ENCODE measurements at regions not wholly inside any gene's neighbourhood (a gene's known extent, or its start where the extent isn't known, plus 50 kb on each side); places are given as distances from the start of the nearest gene placed in this dataset.

DNA sequence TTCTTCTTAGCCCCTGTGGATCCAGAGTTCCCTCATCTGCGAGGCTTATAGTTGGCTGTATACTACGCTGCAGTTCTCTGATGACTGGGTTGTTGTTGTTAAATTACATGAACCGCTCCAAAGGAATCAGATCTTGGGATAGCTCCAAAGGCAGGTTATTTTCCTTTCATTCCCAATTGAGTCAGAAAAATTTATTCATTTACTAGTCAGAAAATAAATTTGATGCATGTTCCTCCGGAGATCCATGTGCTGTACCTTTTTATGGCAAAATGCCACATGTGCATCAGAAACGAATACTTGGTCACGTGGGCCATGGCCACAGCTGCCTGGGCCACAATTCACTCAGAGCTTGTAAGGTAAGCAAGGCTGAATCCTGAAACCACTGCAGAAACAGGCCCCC is 304.0 kb downstream of the NR2F1-AS1 start:
- no peak overlapping the region for H3K4me3 ChIP-seq (ENCODE audit: low read depth, low read length)
- no peak for DNase-seq (ENCODE audit: low read depth, low spot score)
- TF ChIP-seq, protein P1, sequence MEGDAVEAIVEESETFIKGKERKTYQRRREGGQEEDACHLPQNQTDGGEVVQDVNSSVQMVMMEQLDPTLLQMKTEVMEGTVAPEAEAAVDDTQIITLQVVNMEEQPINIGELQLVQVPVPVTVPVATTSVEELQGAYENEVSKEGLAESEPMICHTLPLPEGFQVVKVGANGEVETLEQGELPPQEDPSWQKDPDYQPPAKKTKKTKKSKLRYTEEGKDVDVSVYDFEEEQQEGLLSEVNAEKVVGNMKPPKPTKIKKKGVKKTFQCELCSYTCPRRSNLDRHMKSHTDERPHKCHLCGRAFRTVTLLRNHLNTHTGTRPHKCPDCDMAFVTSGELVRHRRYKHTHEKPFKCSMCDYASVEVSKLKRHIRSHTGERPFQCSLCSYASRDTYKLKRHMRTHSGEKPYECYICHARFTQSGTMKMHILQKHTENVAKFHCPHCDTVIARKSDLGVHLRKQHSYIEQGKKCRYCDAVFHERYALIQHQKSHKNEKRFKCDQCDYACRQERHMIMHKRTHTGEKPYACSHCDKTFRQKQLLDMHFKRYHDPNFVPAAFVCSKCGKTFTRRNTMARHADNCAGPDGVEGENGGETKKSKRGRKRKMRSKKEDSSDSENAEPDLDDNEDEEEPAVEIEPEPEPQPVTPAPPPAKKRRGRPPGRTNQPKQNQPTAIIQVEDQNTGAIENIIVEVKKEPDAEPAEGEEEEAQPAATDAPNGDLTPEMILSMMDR (IDR thresholded peaks at IDR 0.05; ENCODE audit: insufficient read depth, low read length, missing control alignments), result no peak
- CTCF ChIA-PET, result interaction anchor here (1.1 kb wide), 1 partner anchor 19 kb away, joined by 4 read pairs; no protein-coding TSS in a partner anchor
- POLR2A ChIA-PET, result interaction anchor here (0.7 kb wide), 1 partner anchor 87 kb away, joined by 3 read pairs; no protein-coding TSS in a partner anchor

DNA sequence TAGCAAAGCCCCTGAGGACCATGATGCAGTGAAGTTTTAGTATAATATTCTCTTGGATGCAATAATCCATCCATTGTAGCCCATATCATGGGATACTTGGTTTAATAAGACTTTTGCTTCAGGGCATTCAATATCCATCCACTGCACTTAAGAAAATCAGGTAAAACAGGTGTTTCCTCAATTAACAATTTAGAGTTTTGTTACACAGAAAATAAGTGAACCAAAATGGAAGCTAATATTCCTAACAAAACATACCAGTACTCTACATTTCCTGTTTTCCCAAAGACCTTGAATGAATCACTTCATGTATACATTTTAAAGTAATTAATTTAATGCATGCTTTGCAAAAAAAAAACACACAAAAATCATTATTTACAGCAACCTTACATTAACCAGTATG is 305.6 kb downstream of the NR2F1-AS1 start:
- no peak for DNase-seq (ENCODE audit: low read depth, low spot score)
- ChIA-PET POLR2A (no interaction called here), CTCF (interaction anchor here (1.0 kb wide), 1 partner anchor 55 kb away, joined by 3 read pairs; no protein-coding TSS in a partner anchor)
- TF ChIP-seq, protein P1 (IDR thresholded peaks at IDR 0.05; ENCODE audit: insufficient read depth, low read length, missing control alignments), result no peak
- no peak overlapping the region for H3K4me3 ChIP-seq (ENCODE audit: low read depth, low read length)

DNA sequence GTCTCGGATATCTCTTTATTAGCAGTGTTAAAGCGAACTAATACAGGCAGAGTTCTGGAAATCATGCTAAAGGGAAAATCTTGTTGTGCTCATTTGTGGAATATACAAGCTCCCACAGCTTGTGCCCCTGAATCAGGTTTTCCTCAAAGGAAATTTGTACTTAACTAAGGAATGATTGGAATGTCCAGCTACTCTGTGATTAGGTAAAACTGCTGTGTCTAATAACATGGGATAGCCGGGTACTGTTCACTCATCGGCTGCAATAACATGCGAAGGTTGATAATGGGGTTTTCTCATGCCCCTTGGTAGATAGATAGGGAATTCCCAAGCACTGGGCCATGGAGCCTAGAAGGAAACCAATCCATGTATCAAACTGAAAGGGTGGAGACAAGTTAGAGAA is 306.7 kb downstream of the NR2F1-AS1 start:
- no peak for DNase-seq (ENCODE audit: low read depth, low spot score)
- TF ChIP-seq, protein P1 (IDR thresholded peaks at IDR 0.05; ENCODE audit: insufficient read depth, low read length, missing control alignments), result no peak
- H3K4me3 ChIP-seq (ENCODE audit: low read depth, low read length), result no peak overlapping the region
- CTCF ChIA-PET, result interaction anchor here (0.7 to 1.0 kb wide), 2 partner anchors 45 to 56 kb away, joined by 3 read pairs; no protein-coding TSS in a partner anchor
- POLR2A ChIA-PET, result no interaction called here

DNA sequence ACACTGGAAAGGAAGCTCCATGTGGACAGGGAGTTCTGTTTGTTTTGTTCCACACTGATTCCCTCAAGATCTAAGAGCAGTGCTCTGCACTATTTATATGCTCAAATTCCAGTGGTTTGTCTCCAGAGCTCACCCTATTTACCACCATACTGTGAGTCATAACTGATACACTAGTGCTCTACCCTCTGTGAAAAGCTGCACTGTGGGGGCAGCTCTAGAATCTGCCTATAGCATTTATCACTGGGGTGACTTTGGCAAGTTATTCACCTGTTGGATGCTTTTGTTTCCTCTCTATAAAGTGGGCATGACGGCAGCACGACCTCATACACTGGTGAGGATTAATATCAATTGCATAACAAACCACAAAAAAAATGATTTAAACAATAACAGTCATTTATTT is 307.8 kb downstream of the NR2F1-AS1 start:
- TF ChIP-seq, protein P1 (IDR thresholded peaks at IDR 0.05; ENCODE audit: insufficient read depth, low read length, missing control alignments), result no peak
- ChIA-PET POLR2A (no interaction called here), CTCF (no interaction called here)
- no peak overlapping the region for H3K4me3 ChIP-seq (ENCODE audit: low read depth, low read length)
- peak; percentile 19 for DNase-seq (ENCODE audit: low read depth, low spot score)

DNA sequence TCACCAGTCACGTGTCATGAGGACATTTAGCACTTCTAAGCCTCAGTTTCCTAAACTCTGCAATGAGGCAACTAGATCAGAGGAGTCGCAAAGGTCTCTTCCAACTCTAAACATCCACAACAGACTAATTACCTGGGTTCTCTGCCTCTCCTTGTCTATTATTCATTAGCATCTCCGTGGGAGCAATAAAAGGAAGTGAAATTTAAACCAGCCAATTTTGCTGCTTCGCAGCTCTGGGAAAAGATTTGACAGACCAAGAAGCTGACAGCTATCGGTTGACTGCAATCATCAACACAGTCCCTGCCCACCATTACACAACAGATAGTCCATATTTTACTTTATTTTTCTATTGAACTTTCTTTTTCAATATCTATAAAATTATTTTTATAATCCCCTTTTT is 308.9 kb downstream of the NR2F1-AS1 start:
- DNase-seq (ENCODE audit: low read depth, low spot score), result no peak
- ChIA-PET CTCF (no interaction called here), POLR2A (no interaction called here)
- TF ChIP-seq, protein P1 (IDR thresholded peaks at IDR 0.05; ENCODE audit: insufficient read depth, low read length, missing control alignments), result no peak
- H3K4me3 ChIP-seq (ENCODE audit: low read depth, low read length), result no peak overlapping the region

DNA sequence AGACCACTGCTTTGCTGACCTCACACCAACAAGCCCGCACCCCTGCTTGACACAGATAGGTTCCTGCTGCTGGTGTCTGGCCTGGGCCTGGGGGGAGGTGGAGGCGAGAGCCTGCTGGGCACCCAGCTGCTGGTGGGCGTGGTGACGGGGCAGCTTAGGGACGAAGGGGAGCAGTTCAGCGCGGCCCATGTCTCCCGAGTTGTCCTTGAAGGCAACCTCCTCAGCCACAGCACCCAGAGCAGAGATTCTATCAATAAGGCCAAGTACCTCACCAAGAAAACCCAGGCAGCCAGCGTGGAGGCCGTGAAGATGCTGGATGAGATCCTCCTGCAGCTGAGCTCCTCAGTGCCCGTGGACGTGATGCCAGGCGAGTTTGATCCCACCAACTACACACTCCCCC is 313.3 kb downstream of the NR2F1-AS1 start:
- ChIA-PET CTCF (no interaction called here), POLR2A (no interaction called here)
- H3K4me3 ChIP-seq (ENCODE audit: low read depth, low read length), result no peak overlapping the region
- TF ChIP-seq, protein P1 (IDR thresholded peaks at IDR 0.05; ENCODE audit: insufficient read depth, low read length, missing control alignments), result no peak
- no peak for DNase-seq (ENCODE audit: low read depth, low spot score)

All from AG04449 (cell line).